ENCODE measurements at regions not wholly inside any gene's neighbourhood (a gene's known extent, or its start where the extent isn't known, plus 50 kb on each side); places are given as distances from the start of the nearest gene placed in this dataset.
"Not testable (repeated sequence)": the region's sequence is repeated elsewhere in the genome, so short reads cannot be mapped to it uniquely, and the experiment has no call there.

- intact Hi-C loops (cut with DNase I, micrococcal nuclease): no loop called here
- no peak for DNase-seq
- ATAC-seq: no peak
These were observed 247.8 kb upstream of the B3GAT1 start for GRCh38 chr11:134659882-134660281.

- DNase-seq (no peak), ATAC-seq (no peak)
- intact Hi-C loops (cut with DNase I, micrococcal nuclease): no loop called here
These were observed 246.6 kb upstream of the B3GAT1 start for GRCh38 chr11:134658481-134659225.

GRCh38 chr11:134657631-134658030 is 245.6 kb upstream of the B3GAT1 start:
- intact Hi-C loops (cut with DNase I, micrococcal nuclease): no loop called here
- no peak for DNase-seq
- ATAC-seq: no peak

- DNase-seq: no peak
- intact Hi-C loops (cut with DNase I, micrococcal nuclease): no loop called here
- ATAC-seq: no peak
These were observed 245.0 kb upstream of the B3GAT1 start for GRCh38 chr11:134656861-134657540.

GRCh38 chr11:134656086-134656840 is 244.2 kb upstream of the B3GAT1 start:
- intact Hi-C loops (cut with DNase I, micrococcal nuclease); ATAC-seq; DNase-seq: not testable (repeated sequence)

GRCh38 chr11:134655189-134655989 is 243.3 kb upstream of the B3GAT1 start:
- ATAC-seq: no peak
- no peak for DNase-seq
- intact Hi-C loops (cut with DNase I, micrococcal nuclease): no loop called here

GRCh38 chr11:134654161-134654915 is 242.3 kb upstream of the B3GAT1 start:
- DNase-seq: no peak
- intact Hi-C loops (cut with DNase I, micrococcal nuclease): no loop called here
- ATAC-seq: no peak

GRCh38 chr11:134652586-134653255 is 240.7 kb upstream of the B3GAT1 start:
- DNase-seq (no peak), ATAC-seq (no peak)
- intact Hi-C loops (cut with DNase I, micrococcal nuclease): no loop called here

GRCh38 chr11:134647066-134647743 is 235.2 kb upstream of the B3GAT1 start:
- ATAC-seq (no peak), DNase-seq (no peak)
- intact Hi-C loops (cut with DNase I, micrococcal nuclease): no loop called here

GRCh38 chr11:134646561-134646960 is 234.5 kb upstream of the B3GAT1 start:
- DNase-seq: no peak
- no peak for ATAC-seq
- intact Hi-C loops (cut with DNase I, micrococcal nuclease): no loop called here

GRCh38 chr11:134645576-134645975 is 233.5 kb upstream of the B3GAT1 start:
- DNase-seq: no peak
- intact Hi-C loops (cut with DNase I, micrococcal nuclease): no loop called here
- no peak for ATAC-seq

GRCh38 chr11:134644476-134645456 is 232.7 kb upstream of the B3GAT1 start:
- intact Hi-C loops (cut with DNase I, micrococcal nuclease): no loop called here
- no peak for DNase-seq
- ATAC-seq: no peak

- intact Hi-C loops (cut with DNase I, micrococcal nuclease): no loop called here
- DNase-seq (no peak), ATAC-seq (no peak)
These were observed 231.3 kb upstream of the B3GAT1 start for GRCh38 chr11:134643115-134644012.

GRCh38 chr11:134642206-134642605 is 230.2 kb upstream of the B3GAT1 start:
- intact Hi-C loops (cut with DNase I, micrococcal nuclease): no loop called here
- DNase-seq (peak; percentile 11 to 52), ATAC-seq (peak; percentile 63)
